ENCODE measurements at regions not wholly inside any gene's neighbourhood (a gene's known extent, or its start where the extent isn't known, plus 50 kb on each side); places are given as distances from the start of the nearest gene placed in this dataset.

GRCh38 chr4:24287096-24287495 is 297.3 kb downstream of the DHX15 start:
- Histone ChIP-seq H3K9me3 (no peaks in the 10 kb centered on the region), H3K4me1 (no peaks in the 10 kb centered on the region), H3K36me3 (no peaks in the 10 kb centered on the region), H3K4me3 (no peak overlapping the region), H3K27ac (no peak overlapping the region), H3K27me3 (no peaks in the 10 kb centered on the region)
- TF ChIP-seq, protein P1, sequence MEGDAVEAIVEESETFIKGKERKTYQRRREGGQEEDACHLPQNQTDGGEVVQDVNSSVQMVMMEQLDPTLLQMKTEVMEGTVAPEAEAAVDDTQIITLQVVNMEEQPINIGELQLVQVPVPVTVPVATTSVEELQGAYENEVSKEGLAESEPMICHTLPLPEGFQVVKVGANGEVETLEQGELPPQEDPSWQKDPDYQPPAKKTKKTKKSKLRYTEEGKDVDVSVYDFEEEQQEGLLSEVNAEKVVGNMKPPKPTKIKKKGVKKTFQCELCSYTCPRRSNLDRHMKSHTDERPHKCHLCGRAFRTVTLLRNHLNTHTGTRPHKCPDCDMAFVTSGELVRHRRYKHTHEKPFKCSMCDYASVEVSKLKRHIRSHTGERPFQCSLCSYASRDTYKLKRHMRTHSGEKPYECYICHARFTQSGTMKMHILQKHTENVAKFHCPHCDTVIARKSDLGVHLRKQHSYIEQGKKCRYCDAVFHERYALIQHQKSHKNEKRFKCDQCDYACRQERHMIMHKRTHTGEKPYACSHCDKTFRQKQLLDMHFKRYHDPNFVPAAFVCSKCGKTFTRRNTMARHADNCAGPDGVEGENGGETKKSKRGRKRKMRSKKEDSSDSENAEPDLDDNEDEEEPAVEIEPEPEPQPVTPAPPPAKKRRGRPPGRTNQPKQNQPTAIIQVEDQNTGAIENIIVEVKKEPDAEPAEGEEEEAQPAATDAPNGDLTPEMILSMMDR (IDR thresholded peaks at IDR 0.05): no peak
- no peak for ATAC-seq
- no peak for DNase-seq
- intact Hi-C loops (cut with DNase I): no loop called here
- WGBS, 2 donors: 82 to 85% methylated on average over 3 of the region's 3 CpGs

GRCh38 chr4:24285759-24286158 is 298.6 kb downstream of the DHX15 start:
- 62 to 63% methylated on average over 4 of the region's 4 CpGs for WGBS, 2 donors
- Histone ChIP-seq H3K27ac (no peak overlapping the region), H3K4me3 (no peak overlapping the region), H3K9me3 (no peaks in the 10 kb centered on the region), H3K36me3 (no peaks in the 10 kb centered on the region), H3K27me3 (no peaks in the 10 kb centered on the region), H3K4me1 (no peaks in the 10 kb centered on the region)
- DNase-seq (no peak), ATAC-seq (no peak)
- TF ChIP-seq, protein P1 (IDR thresholded peaks at IDR 0.05): no peak
- intact Hi-C loops (cut with DNase I): no loop called here

GRCh38 chr4:24282446-24282845 is 301.9 kb downstream of the DHX15 start:
- 58 to 59% methylated on average over 5 of the region's 5 CpGs for WGBS, 2 donors
- peak in 6 of 8 donors; percentile 37 to 86 (median 71) for ATAC-seq
- H3K9me3 ChIP-seq: no peaks in the 10 kb centered on the region

GRCh38 chr4:24279911-24280375 is 304.4 kb downstream of the DHX15 start:
- H3K4me3 ChIP-seq: peak overlapping the region in 2 of 10 donors; percentile 5 to 27
- H3K27ac ChIP-seq: peak overlapping the region in 4 of 10 donors; percentile 18 to 42 (median 24)
- DNase-seq (no peak), ATAC-seq (peak in 5 of 8 donors; percentile 16 to 68 (median 41))
- intact Hi-C loops (cut with DNase I): loop anchor here in 1 of 10 donors (10.0 kb wide), 1 partner anchor 125 kb away; no protein-coding TSS in a partner anchor
- peaks cover 0 to 4% (median 0%) of the 10 kb centered on the region in 9 donors for H3K4me1 ChIP-seq
- no peaks in the 10 kb centered on the region for H3K36me3 ChIP-seq
- WGBS, 2 donors: 44 to 51% methylated on average over 9 of the region's 9 CpGs
- TF ChIP-seq, protein P1 (IDR thresholded peaks at IDR 0.05): no peak
- no peaks in the 10 kb centered on the region for H3K9me3 ChIP-seq
- no peaks in the 10 kb centered on the region for H3K27me3 ChIP-seq

More at GRCh38 chr4:24282446-24282845, 301.9 kb downstream of the DHX15 start:
- intact Hi-C loops (cut with DNase I): no loop called here
- Histone ChIP-seq H3K27ac (no peak overlapping the region), H3K36me3 (no peaks in the 10 kb centered on the region), H3K4me1 (peaks cover 0 to 4% (median 0%) of the 10 kb centered on the region in 9 donors), H3K4me3 (no peak overlapping the region), H3K27me3 (no peaks in the 10 kb centered on the region)
- DNase-seq: no peak
- TF ChIP-seq, protein P1 (IDR thresholded peaks at IDR 0.05): peak in 3 of 9 donors; percentile 10 to 33 (median 26)
